GM18517 (cell line): ENCODE measurements at regions not wholly inside any gene's neighbourhood (a gene's known extent, or its start where the extent isn't known, plus 50 kb on each side); places are given as distances from the start of the nearest gene placed in this dataset.

Source experiments
- ATAC-seq: cut with Tn5 transposase; IDR thresholded peaks from one replicate; pipeline ENCODE4 v1.9.1; 2021; ENCODE audit warnings: mild to moderate bottlenecking, moderate library complexity; ENCODE audit not compliant: unreplicated experiment

GRCh38 chr14:44154874-44155273, 352.2 kb downstream of the FSCB start:
- no peak for ATAC-seq

- ATAC-seq = no peak
Observed at GRCh38 chr14:44154446-44154845, 352.6 kb downstream of the FSCB start.

- ATAC-seq = no peak
Observed at GRCh38 chr14:44151130-44151820, 355.8 kb downstream of the FSCB start.

GRCh38 chr14:44149597-44149996, 357.5 kb downstream of the FSCB start:
- ATAC-seq = no peak

GRCh38 chr14:44142006-44142405, 365.1 kb downstream of the FSCB start:
- no peak for ATAC-seq

GRCh38 chr14:44135972-44136371, 371.1 kb downstream of the FSCB start:
- ATAC-seq = no peak

- ATAC-seq = no peak
Observed at GRCh38 chr14:44131861-44132260, 375.2 kb downstream of the FSCB start.

- no peak for ATAC-seq
Observed at GRCh38 chr14:44113769-44114730, 393.0 kb downstream of the FSCB start.

GRCh38 chr14:44112774-44113460, 394.2 kb downstream of the FSCB start:
- no peak for ATAC-seq

GRCh38 chr14:44109036-44109435, 398.0 kb downstream of the FSCB start:
- no peak for ATAC-seq

GRCh38 chr14:44108601-44109000, 398.5 kb downstream of the FSCB start:
- ATAC-seq = no peak

GRCh38 chr14:44107156-44107555, 399.9 kb downstream of the FSCB start:
- no peak for ATAC-seq

- no peak for ATAC-seq
Observed at GRCh38 chr14:44099743-44100488, 407.2 kb downstream of the FSCB start.

GRCh38 chr14:44081146-44081545, 425.9 kb downstream of the FSCB start:
- no peak for ATAC-seq

GRCh38 chr14:44070046-44070445, 437.0 kb downstream of the FSCB start:
- ATAC-seq = no peak

- ATAC-seq = no peak
Observed at GRCh38 chr14:44053422-44053821, 453.7 kb downstream of the FSCB start.

- no peak for ATAC-seq
Observed at GRCh38 chr14:44041700-44042099, 465.4 kb downstream of the FSCB start.

- no peak for ATAC-seq
Observed at GRCh38 chr14:44040561-44040960, 466.5 kb downstream of the FSCB start.

GRCh38 chr14:44036248-44036647, 470.8 kb downstream of the FSCB start:
- no peak for ATAC-seq

- ATAC-seq = no peak
Observed at GRCh38 chr14:44035707-44036106, 471.4 kb downstream of the FSCB start.
